Suprapubic skin (tissue), 3 donors: ENCODE measurements at regions not wholly inside any gene's neighbourhood (a gene's known extent, or its start where the extent isn't known, plus 50 kb on each side); places are given as distances from the start of the nearest gene placed in this dataset.

Experiments used
- CTCF ChIP-seq, 2 donors: fragments of 200-600 bp in 1 of 2; fragments of 450-650 bp in 1 of 2; sonication (generic) in 1 of 2; IDR thresholded peaks; one replicate each; pipeline ENCODE4 v1.5.1; 2016 to 2019; ENCODE audit warnings: antibody characterized with exemption in 2 of 2, mild to moderate bottlenecking in 1 of 2, moderate library complexity in 1 of 2
- POLR2A ChIP-seq, 2 donors: fragments of 450-650 bp; IDR thresholded peaks; one replicate each; pipeline ENCODE4 v1.6.1; 2017; ENCODE audit warnings: antibody characterized with exemption in 2 of 2, mild to moderate bottlenecking in 2 of 2, moderate library complexity in 2 of 2

DNA sequence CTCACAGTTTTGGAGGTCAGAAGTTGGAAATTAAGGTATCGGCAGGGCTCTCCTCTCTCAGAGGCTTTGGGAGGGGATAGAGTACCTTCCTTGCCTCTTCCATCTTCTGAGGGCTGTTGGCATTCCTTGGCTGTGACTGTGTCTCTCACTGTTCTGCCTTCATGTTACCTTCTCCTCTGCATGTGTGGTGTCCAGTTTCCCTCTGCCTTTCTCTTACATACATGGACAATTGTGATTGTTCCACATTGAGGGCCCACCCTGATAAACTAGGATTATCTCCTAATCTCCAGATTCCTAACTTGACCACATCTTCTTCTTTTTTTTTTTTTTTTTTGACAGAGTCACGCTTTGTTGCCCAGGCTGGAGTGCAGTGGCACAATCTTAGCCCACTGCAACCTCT lies 72.1 kb upstream of the SPACA1 start:
- TF ChIP-seq CTCF (IDR thresholded peaks at IDR 0.05) (no peak), POLR2A (IDR thresholded peaks at IDR 0.05) (no peak)
